HG03196 (cell line): ENCODE measurements at regions not wholly inside any gene's neighbourhood (a gene's known extent, or its start where the extent isn't known, plus 50 kb on each side); places are given as distances from the start of the nearest gene placed in this dataset.
A peak's percentile ranks its signal among the peaks of the same experiment; 100 is the strongest.

Experiments used
- ATAC-seq: cut with Tn5 transposase; IDR thresholded peaks from one replicate; pipeline ENCODE4 v1.9.1; 2021; ENCODE audit not compliant: unreplicated experiment

GRCh38 chr12:4137015-4137414, 136.5 kb upstream of the CCND2 start:
- ATAC-seq: no peak

- peak; percentile 56 for ATAC-seq
Observed at GRCh38 chr12:4135919-4136605, 137.5 kb upstream of the CCND2 start.

GRCh38 chr12:4134448-4135263, 138.9 kb upstream of the CCND2 start:
- ATAC-seq: no peak

- no peak for ATAC-seq
Observed at GRCh38 chr12:4133636-4134447, 139.7 kb upstream of the CCND2 start.

- no peak for ATAC-seq
Observed at GRCh38 chr12:4133029-4133428, 140.5 kb upstream of the CCND2 start.

- no peak for ATAC-seq
Observed at GRCh38 chr12:4121506-4122020, 152.0 kb upstream of the CCND2 start.

GRCh38 chr12:4120316-4120917, 153.1 kb upstream of the CCND2 start:
- ATAC-seq: no peak

GRCh38 chr12:4119157-4119761, 154.3 kb upstream of the CCND2 start:
- ATAC-seq: peak; percentile 73

GRCh38 chr12:4118601-4119156, 154.9 kb upstream of the CCND2 start:
- peak; percentile 11 for ATAC-seq

GRCh38 chr12:4118017-4118510, 155.5 kb upstream of the CCND2 start:
- peak; percentile 44 for ATAC-seq

GRCh38 chr12:4117386-4118016, 156.1 kb upstream of the CCND2 start:
- no peak for ATAC-seq

- no peak for ATAC-seq
Observed at GRCh38 chr12:4116251-4117111, 157.1 kb upstream of the CCND2 start.

GRCh38 chr12:4115570-4115969, 158.0 kb upstream of the CCND2 start:
- ATAC-seq: no peak

- no peak for ATAC-seq
Observed at GRCh38 chr12:4114986-4115385, 158.6 kb upstream of the CCND2 start.

GRCh38 chr12:4112734-4113325, 160.7 kb upstream of the CCND2 start:
- no peak for ATAC-seq

GRCh38 chr12:4112290-4112689, 161.3 kb upstream of the CCND2 start:
- ATAC-seq: no peak

- ATAC-seq: no peak
Observed at GRCh38 chr12:4111010-4111409, 162.6 kb upstream of the CCND2 start.

- no peak for ATAC-seq
Observed at GRCh38 chr12:4109826-4110225, 163.7 kb upstream of the CCND2 start.
